Astrocyte (in vitro differentiated cells and primary cell): ENCODE measurements at regions not wholly inside any gene's neighbourhood (a gene's known extent, or its start where the extent isn't known, plus 50 kb on each side); places are given as distances from the start of the nearest gene placed in this dataset.
A peak's percentile ranks its signal among the peaks of the same experiment; 100 is the strongest.

Experiments used
- DNase-seq: peaks from one replicate; pipeline ENCODE4 v3.0.0-alpha.2; 2010; ENCODE audit warnings: low read depth
- FAIRE-seq: peaks from 2 replicates; lab custom pipeline; 2011; peaks lifted over from hg19 to GRCh38; lab: Jason Lieb, UNC
- H2AFZ ChIP-seq: 2 replicates; pipeline ENCODE4 v1.6.0; 2012; ENCODE audit warnings: low read depth, low read length, inconsistent platforms
- H3K27ac ChIP-seq: 2 replicates; pipeline ENCODE4 v1.5.1; 2011; ENCODE audit warnings: low read depth, low read length, inconsistent platforms
- H3K27me3 ChIP-seq: 2 replicates; pipeline ENCODE4 v1.6.0; 2011; ENCODE audit warnings: low read length, inconsistent platforms; ENCODE audit not compliant: insufficient read depth
- H3K36me3 ChIP-seq: 2 replicates; pipeline ENCODE4 v1.5.1; 2011; ENCODE audit warnings: low read length, inconsistent platforms; ENCODE audit not compliant: insufficient read depth
- H3K4me1 ChIP-seq: 2 replicates; pipeline ENCODE4 v1.5.1; 2011; ENCODE audit warnings: low read length, inconsistent platforms; ENCODE audit not compliant: insufficient read depth
- H3K4me2 ChIP-seq: 2 replicates; pipeline ENCODE4 v1.6.0; 2012; ENCODE audit warnings: low read length, inconsistent platforms
- H3K4me3 ChIP-seq: 2 replicates; pipeline ENCODE4 v1.5.1; 2011; ENCODE audit warnings: low read depth, mild to moderate bottlenecking, low read length, inconsistent platforms; ENCODE audit not compliant: insufficient read depth
- H3K79me2 ChIP-seq: 2 replicates; pipeline ENCODE4 v1.6.0; 2012; ENCODE audit warnings: mild to moderate bottlenecking, low read length, inconsistent platforms; ENCODE audit not compliant: insufficient read depth
- H3K9ac ChIP-seq: 2 replicates; pipeline ENCODE4 v1.6.0; 2012; ENCODE audit warnings: mild to moderate bottlenecking, low read length, inconsistent platforms
- H3K9me3 ChIP-seq: 2 replicates; pipeline ENCODE4 v1.5.1; 2012; ENCODE audit warnings: low read depth, mild to moderate bottlenecking, low read length, inconsistent platforms; ENCODE audit not compliant: insufficient read depth
- H4K20me1 ChIP-seq: 2 replicates; pipeline ENCODE4 v1.6.0; 2012; ENCODE audit warnings: low read length, inconsistent platforms; ENCODE audit not compliant: insufficient read depth
- H3K27ac Mint-ChIP-seq: one replicate; pipeline ENCODE4 v1.8.0; 2021; ENCODE audit warnings: mild to moderate bottlenecking, mixed read lengths; ENCODE audit not compliant: unreplicated experiment
- H3K27me3 Mint-ChIP-seq: one replicate; pipeline ENCODE4 v1.8.0; 2021; ENCODE audit warnings: low read depth, mixed read lengths; ENCODE audit not compliant: unreplicated experiment
- H3K36me3 Mint-ChIP-seq: one replicate; pipeline ENCODE4 v1.8.0; 2021; ENCODE audit warnings: low read depth, mixed read lengths; ENCODE audit not compliant: unreplicated experiment
- H3K4me1 Mint-ChIP-seq: one replicate; pipeline ENCODE4 v1.8.0; 2021; ENCODE audit warnings: low read depth, mixed read lengths; ENCODE audit not compliant: unreplicated experiment
- H3K4me3 Mint-ChIP-seq: one replicate; pipeline ENCODE4 v1.8.0; 2021; ENCODE audit warnings: mild to moderate bottlenecking, moderate library complexity, mixed read lengths; ENCODE audit not compliant: unreplicated experiment
- H3K9me3 Mint-ChIP-seq: one replicate; pipeline ENCODE4 v1.8.0; 2021; ENCODE audit warnings: mild to moderate bottlenecking, mixed read lengths; ENCODE audit not compliant: unreplicated experiment
- CTCF ChIP-seq: IDR thresholded peaks from 2 replicates; pipeline ENCODE4 v1.5.1; 2011; ENCODE audit warnings: low read depth, mild to moderate bottlenecking, inconsistent platforms, low read length, moderate library complexity; ENCODE audit not compliant: insufficient read depth
- EZH2 ChIP-seq: IDR thresholded peaks from 2 replicates; pipeline ENCODE4 v1.6.1; 2012; ENCODE audit warnings: mild to moderate bottlenecking, low read length, inconsistent platforms; ENCODE audit not compliant: insufficient read depth

DNA sequence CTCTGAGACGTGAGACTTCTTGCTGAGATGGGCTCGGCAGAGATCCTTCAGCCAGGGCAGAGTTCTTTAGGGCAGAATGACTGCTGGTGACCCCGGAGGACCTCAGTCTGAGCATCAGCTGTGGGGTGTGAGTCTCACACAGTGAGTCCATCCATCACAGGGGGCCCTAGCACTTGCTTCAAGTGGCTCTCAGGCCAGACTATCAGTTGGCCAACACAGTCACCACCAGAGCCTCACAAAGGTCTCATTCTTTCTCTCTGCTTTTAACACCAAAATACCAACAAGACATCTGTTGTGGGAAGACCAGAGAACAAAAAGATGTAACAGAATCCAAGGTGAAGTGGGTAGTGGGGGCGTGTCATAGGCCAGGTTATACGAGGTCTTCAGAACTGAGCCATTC lies 345.6 kb upstream of the NRP1 start:
- Histone ChIP-seq H3K4me1 (peaks cover 4% of the 10 kb centered on the region), H3K27me3 (no peaks in the 10 kb centered on the region), H3K27ac (no peak overlapping the region), H3K9me3 (no peaks in the 10 kb centered on the region), H4K20me1 (no peaks in the 10 kb centered on the region), H2AFZ (no peak overlapping the region), H3K79me2 (no peaks in the 10 kb centered on the region), H3K4me2 (no peak overlapping the region), H3K9ac (no peak overlapping the region), H3K36me3 (no peaks in the 10 kb centered on the region), H3K4me3 (no peak overlapping the region)
- Mint-ChIP-seq H3K27me3 (peaks cover 6% of the 10 kb centered on the region), H3K9me3 (peaks cover 9% of the 10 kb centered on the region), H3K27ac (no peak overlapping the region), H3K4me1 (no peaks in the 10 kb centered on the region), H3K4me3 (no peak overlapping the region), H3K36me3 (peaks cover 3% of the 10 kb centered on the region)
- DNase-seq (no peak), FAIRE-seq (no peak)
- no peak for TF ChIP-seq CTCF
- no peak for TF ChIP-seq EZH2

DNA sequence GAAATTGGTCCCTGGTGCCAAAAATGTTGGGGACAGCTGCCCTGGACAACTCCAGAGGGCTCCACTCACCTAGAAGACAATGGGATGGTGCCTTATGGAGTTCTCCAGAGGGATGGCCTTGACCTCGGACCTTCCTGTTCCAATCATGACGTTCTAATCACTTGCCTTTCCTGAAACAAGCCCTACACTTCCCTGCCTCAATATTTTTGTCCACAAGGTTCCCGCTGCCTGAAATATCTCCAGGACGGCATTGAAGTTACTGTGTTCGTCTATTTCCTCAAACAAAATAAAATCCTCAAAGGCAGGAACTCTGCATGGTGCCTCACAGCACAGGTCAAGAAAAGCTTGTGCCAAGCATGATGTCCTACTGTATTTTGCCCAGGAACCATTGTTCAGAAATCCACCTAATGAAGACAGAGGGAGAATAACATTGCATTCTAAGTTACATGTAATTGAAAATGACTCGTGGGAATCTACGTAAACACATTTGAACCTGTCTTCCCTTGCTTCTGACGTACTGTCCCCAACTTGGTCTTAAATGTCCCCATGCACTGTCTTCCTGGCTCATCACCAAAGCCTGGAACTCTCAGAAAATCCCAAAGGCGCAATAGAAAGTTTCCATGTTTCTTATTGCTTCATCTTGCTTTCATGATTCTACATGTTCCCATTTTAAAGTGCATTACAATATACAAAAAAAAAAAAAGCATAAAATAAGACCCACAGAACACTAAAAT lies 342.3 kb upstream of the NRP1 start:
- Mint-ChIP-seq H3K27me3 (peaks cover 6% of the 10 kb centered on the region), H3K27ac (no peak overlapping the region), H3K36me3 (peaks cover 3% of the 10 kb centered on the region), H3K4me1 (no peaks in the 10 kb centered on the region), H3K9me3 (peaks cover 9% of the 10 kb centered on the region), H3K4me3 (no peak overlapping the region)
- Histone ChIP-seq H3K36me3 (no peaks in the 10 kb centered on the region), H3K4me3 (no peak overlapping the region), H3K79me2 (no peaks in the 10 kb centered on the region), H3K27ac (no peak overlapping the region), H3K9ac (no peak overlapping the region), H2AFZ (no peak overlapping the region), H3K27me3 (no peaks in the 10 kb centered on the region), H4K20me1 (no peaks in the 10 kb centered on the region), H3K4me1 (peaks cover 6% of the 10 kb centered on the region), H3K9me3 (no peaks in the 10 kb centered on the region), H3K4me2 (no peak overlapping the region)
- DNase-seq (no peak), FAIRE-seq (no peak)
- no peak for TF ChIP-seq EZH2
- no peak for TF ChIP-seq CTCF

DNA sequence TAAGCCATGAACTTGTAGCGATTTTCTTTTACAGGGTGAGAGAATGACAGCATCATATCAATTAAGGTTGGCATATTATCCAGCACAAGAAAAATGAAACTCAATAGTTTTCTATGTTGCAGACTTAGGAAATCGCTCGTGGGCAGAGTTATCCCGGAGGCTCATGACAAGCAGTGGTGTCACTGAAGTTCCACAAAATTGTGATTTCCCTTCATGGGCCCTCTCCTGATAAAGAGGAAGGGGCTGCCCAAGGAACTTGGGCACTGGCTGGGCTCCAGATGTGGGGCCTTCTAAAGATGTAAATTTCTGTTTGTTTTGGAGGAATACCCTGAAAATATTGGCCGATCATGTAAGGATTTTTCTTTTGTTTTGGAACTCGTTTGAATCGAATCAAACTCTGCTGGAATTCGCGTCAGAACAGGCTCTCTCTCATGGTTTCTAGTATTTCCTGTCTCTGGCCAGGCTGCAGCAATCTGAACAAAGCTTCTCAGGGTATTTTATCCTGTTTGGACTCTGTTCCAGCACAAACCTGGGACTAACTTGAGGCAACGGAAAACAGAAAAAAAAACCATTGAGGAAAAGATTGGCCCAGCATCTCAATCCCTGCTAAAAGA lies 340.6 kb upstream of the NRP1 start:
- DNase-seq, result no peak
- no peak for FAIRE-seq
- Histone ChIP-seq H3K27me3 (no peaks in the 10 kb centered on the region), H4K20me1 (no peaks in the 10 kb centered on the region), H3K4me2 (peak overlapping the region; percentile 65), H3K36me3 (no peaks in the 10 kb centered on the region), H3K27ac (no peak overlapping the region), H3K4me1 (peaks cover 6% of the 10 kb centered on the region), H3K9ac (peak overlapping the region; percentile 26), H3K4me3 (no peak overlapping the region), H3K9me3 (no peaks in the 10 kb centered on the region), H2AFZ (peak overlapping the region; percentile 38), H3K79me2 (no peaks in the 10 kb centered on the region)
- Mint-ChIP-seq H3K27me3 (peaks cover 6% of the 10 kb centered on the region), H3K36me3 (peaks cover 3% of the 10 kb centered on the region), H3K9me3 (peaks cover 9% of the 10 kb centered on the region), H3K4me3 (no peak overlapping the region), H3K4me1 (no peaks in the 10 kb centered on the region), H3K27ac (no peak overlapping the region)
- TF ChIP-seq EZH2 (no peak), CTCF (no peak)
